ENCODE measurements at regions not wholly inside any gene's neighbourhood (a gene's known extent, or its start where the extent isn't known, plus 50 kb on each side); places are given as distances from the start of the nearest gene placed in this dataset.

DNA sequence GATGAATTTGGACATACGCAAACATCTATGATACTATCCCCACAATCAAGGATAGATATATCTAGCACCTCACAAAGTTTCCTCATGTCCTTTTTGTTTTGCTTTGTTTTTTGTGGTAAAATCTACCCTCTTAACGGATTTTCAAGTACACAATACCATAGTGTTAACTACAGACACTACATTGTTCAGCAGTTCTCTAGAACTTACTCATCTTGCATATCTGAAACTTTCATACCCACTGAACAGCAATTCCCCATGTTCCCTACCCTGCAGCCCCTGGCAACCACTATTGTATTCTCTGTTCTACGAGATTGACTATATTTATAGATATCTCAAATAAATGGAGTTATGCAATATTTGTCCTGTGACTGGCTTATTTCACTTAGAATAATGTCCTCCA lies 58.1 kb upstream of the TJP1 start:
- TF ChIP-seq, protein P1, sequence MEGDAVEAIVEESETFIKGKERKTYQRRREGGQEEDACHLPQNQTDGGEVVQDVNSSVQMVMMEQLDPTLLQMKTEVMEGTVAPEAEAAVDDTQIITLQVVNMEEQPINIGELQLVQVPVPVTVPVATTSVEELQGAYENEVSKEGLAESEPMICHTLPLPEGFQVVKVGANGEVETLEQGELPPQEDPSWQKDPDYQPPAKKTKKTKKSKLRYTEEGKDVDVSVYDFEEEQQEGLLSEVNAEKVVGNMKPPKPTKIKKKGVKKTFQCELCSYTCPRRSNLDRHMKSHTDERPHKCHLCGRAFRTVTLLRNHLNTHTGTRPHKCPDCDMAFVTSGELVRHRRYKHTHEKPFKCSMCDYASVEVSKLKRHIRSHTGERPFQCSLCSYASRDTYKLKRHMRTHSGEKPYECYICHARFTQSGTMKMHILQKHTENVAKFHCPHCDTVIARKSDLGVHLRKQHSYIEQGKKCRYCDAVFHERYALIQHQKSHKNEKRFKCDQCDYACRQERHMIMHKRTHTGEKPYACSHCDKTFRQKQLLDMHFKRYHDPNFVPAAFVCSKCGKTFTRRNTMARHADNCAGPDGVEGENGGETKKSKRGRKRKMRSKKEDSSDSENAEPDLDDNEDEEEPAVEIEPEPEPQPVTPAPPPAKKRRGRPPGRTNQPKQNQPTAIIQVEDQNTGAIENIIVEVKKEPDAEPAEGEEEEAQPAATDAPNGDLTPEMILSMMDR (conservative IDR thresholded peaks at IDR 0.05; ENCODE audit: low read length), result no peak
- TF ChIP-seq EZH2phosphoT487 (IDR thresholded peaks at IDR 0.05; ENCODE audit: borderline replicate concordance, low read depth, low read length), result no peak
